ENCODE measurements at regions not wholly inside any gene's neighbourhood (a gene's known extent, or its start where the extent isn't known, plus 50 kb on each side); places are given as distances from the start of the nearest gene placed in this dataset.

DNA sequence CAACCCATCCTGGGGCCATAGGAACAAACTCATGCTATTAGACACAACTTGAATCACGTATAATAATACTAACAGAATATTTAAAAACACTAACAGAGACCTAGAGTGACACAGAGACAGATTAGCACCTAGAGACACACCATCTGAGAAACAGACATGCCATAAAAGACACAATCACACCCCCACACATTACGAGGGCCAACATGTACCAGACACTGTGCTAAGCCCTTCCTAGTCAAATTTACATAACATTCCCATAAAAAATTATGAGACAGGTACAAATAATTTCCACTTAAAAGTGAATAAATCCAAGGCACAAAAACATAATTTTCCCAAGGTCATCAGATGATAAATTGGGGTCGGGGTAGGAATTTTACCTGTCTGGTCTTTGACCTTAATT, 141.1 kb upstream of the PRSS16 start:
- FAIRE-seq (no peak), DNase-seq (ENCODE audit: low read depth, low spot score) (no peak)
- Histone ChIP-seq H3K9me3 (ENCODE audit: control insufficient read depth, low read depth, low read length) (no peaks in the 10 kb centered on the region), H3K79me2 (ENCODE audit: control insufficient read depth, insufficient read depth, low read length) (no peaks in the 10 kb centered on the region), H3K4me3 (ENCODE audit: control insufficient read depth in 2 of 3, extremely low read depth in 1 of 3, insufficient read depth in 2 of 3, low read depth in 1 of 3, low read length in 3 of 3) (no peak overlapping the region), H3K27me3 (ENCODE audit: control insufficient read depth, extremely low read depth, insufficient read depth, low read length) (no peaks in the 10 kb centered on the region), H3K27ac (ENCODE audit: control insufficient read depth, insufficient read depth, low read length) (no peak overlapping the region), H3K9me1 (ENCODE audit: control insufficient read depth, extremely low read depth, insufficient read depth, low read length) (no peaks in the 10 kb centered on the region), H3K4me2 (ENCODE audit: control insufficient read depth, extremely low read depth, insufficient read depth, low read depth, low read length) (no peak overlapping the region), H3K4me1 (ENCODE audit: control insufficient read depth, extremely low read depth, insufficient read depth, low read length) (no peaks in the 10 kb centered on the region), H2AFZ (ENCODE audit: control insufficient read depth, low read length) (no peak overlapping the region), H3K9ac (ENCODE audit: control insufficient read depth, extremely low read depth, insufficient read depth, low read length) (no peak overlapping the region), H3K36me3 (ENCODE audit: control insufficient read depth in 2 of 2, extremely low read depth in 1 of 2, insufficient read depth in 2 of 2, low read length in 2 of 2) (no peaks in the 10 kb centered on the region), H4K20me1 (ENCODE audit: control insufficient read depth, extremely low read depth, insufficient read depth, low read length) (no peaks in the 10 kb centered on the region)
- dilution Hi-C loops (cut with MboI; ENCODE audit: extremely low pct_ligation_motif_present, low sequenced_read_pairs): no loop called here
- TF ChIP-seq, protein P1, sequence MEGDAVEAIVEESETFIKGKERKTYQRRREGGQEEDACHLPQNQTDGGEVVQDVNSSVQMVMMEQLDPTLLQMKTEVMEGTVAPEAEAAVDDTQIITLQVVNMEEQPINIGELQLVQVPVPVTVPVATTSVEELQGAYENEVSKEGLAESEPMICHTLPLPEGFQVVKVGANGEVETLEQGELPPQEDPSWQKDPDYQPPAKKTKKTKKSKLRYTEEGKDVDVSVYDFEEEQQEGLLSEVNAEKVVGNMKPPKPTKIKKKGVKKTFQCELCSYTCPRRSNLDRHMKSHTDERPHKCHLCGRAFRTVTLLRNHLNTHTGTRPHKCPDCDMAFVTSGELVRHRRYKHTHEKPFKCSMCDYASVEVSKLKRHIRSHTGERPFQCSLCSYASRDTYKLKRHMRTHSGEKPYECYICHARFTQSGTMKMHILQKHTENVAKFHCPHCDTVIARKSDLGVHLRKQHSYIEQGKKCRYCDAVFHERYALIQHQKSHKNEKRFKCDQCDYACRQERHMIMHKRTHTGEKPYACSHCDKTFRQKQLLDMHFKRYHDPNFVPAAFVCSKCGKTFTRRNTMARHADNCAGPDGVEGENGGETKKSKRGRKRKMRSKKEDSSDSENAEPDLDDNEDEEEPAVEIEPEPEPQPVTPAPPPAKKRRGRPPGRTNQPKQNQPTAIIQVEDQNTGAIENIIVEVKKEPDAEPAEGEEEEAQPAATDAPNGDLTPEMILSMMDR (optimal IDR thresholded peaks at IDR 0.05 in 1 of 3, IDR thresholded peaks at IDR 0.05 in 1 of 3, conservative IDR thresholded peaks at IDR 0.05 in 1 of 3; ENCODE audit: extremely low read depth in 1 of 3, insufficient read depth in 2 of 3, low read length in 3 of 3): no peak
- no peak for TF ChIP-seq EZH2 (IDR thresholded peaks at IDR 0.05; ENCODE audit: low read length)

DNA sequence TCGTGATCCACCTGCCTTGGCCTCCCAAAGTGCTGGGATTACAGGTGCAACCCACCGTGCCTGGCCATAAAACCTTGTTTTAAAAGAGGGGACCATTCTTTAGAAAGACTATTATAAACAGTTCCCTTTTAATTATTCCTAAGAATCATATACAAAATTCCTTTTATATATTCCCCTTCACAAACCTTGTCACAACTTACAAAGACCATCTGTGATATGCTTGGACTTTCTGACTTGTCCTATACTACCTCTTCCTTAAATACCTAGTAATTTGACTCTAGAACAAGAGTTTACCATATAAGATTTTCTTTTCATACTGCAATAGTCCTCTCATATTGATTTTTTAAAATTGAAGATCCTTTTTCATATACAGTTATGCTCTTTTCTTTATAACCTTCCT, 135.8 kb upstream of the PRSS16 start:
- H3K9me1 ChIP-seq (ENCODE audit: control insufficient read depth, extremely low read depth, insufficient read depth, low read length): no peaks in the 10 kb centered on the region
- H3K27ac ChIP-seq (ENCODE audit: control insufficient read depth, insufficient read depth, low read length): no peak overlapping the region
- no peak overlapping the region for H3K9ac ChIP-seq (ENCODE audit: control insufficient read depth, extremely low read depth, insufficient read depth, low read length)
- H3K9me3 ChIP-seq (ENCODE audit: control insufficient read depth, low read depth, low read length): no peaks in the 10 kb centered on the region
- H3K4me1 ChIP-seq (ENCODE audit: control insufficient read depth, extremely low read depth, insufficient read depth, low read length): no peaks in the 10 kb centered on the region
- no peak overlapping the region for H2AFZ ChIP-seq (ENCODE audit: control insufficient read depth, low read length)
- H4K20me1 ChIP-seq (ENCODE audit: control insufficient read depth, extremely low read depth, insufficient read depth, low read length): no peaks in the 10 kb centered on the region
- FAIRE-seq: no peak
- H3K4me3 ChIP-seq (ENCODE audit: control insufficient read depth in 2 of 3, extremely low read depth in 1 of 3, insufficient read depth in 2 of 3, low read depth in 1 of 3, low read length in 3 of 3): no peak overlapping the region
- no peak for TF ChIP-seq EZH2 (IDR thresholded peaks at IDR 0.05; ENCODE audit: low read length)
- TF ChIP-seq, protein P1 (optimal IDR thresholded peaks at IDR 0.05 in 1 of 3, IDR thresholded peaks at IDR 0.05 in 1 of 3, conservative IDR thresholded peaks at IDR 0.05 in 1 of 3; ENCODE audit: extremely low read depth in 1 of 3, insufficient read depth in 2 of 3, low read length in 3 of 3): no peak
- DNase-seq (ENCODE audit: low read depth, low spot score): no peak
- dilution Hi-C loops (cut with MboI; ENCODE audit: extremely low pct_ligation_motif_present, low sequenced_read_pairs): no loop called here
- no peaks in the 10 kb centered on the region for H3K36me3 ChIP-seq (ENCODE audit: control insufficient read depth in 2 of 2, extremely low read depth in 1 of 2, insufficient read depth in 2 of 2, low read length in 2 of 2)
- no peaks in the 10 kb centered on the region for H3K27me3 ChIP-seq (ENCODE audit: control insufficient read depth, extremely low read depth, insufficient read depth, low read length)
- no peaks in the 10 kb centered on the region for H3K79me2 ChIP-seq (ENCODE audit: control insufficient read depth, insufficient read depth, low read length)
- no peak overlapping the region for H3K4me2 ChIP-seq (ENCODE audit: control insufficient read depth, extremely low read depth, insufficient read depth, low read depth, low read length)
